GM12872 (cell line): ENCODE measurements at regions not wholly inside any gene's neighbourhood (a gene's known extent, or its start where the extent isn't known, plus 50 kb on each side); places are given as distances from the start of the nearest gene placed in this dataset.

Experiments
- CTCF ChIP-seq: IDR thresholded peaks from 3 replicates; pipeline ENCODE4 v1.5.1; 2011; ENCODE audit warnings: low read depth, mild to moderate bottlenecking, low read length, moderate library complexity; ENCODE audit not compliant: insufficient read depth

GRCh38 chr5:176722757-176723156 is 75.5 kb downstream of the TSPAN17 start:
- no peak for TF ChIP-seq CTCF

DNA sequence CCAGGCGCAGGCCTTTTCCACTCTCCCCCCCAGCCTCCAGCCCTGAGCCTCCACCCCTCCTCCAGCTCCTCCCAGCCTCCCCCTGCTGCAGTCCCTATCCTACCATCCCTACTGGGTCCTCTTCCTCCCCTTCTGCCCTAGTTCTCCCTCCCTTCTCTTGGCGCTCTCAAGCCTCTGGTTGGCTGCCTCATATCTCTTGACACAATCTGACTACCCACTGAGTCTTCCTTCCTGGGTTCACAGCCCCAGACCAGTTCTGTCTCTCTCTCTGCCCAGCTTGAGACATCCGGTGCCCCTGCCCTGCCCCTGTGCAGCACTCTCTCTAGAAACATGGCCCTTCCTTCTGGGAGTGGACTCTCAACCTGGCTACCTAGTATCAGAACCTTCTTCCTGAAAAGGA is 76.2 kb downstream of the TSPAN17 start:
- no peak for TF ChIP-seq CTCF

DNA sequence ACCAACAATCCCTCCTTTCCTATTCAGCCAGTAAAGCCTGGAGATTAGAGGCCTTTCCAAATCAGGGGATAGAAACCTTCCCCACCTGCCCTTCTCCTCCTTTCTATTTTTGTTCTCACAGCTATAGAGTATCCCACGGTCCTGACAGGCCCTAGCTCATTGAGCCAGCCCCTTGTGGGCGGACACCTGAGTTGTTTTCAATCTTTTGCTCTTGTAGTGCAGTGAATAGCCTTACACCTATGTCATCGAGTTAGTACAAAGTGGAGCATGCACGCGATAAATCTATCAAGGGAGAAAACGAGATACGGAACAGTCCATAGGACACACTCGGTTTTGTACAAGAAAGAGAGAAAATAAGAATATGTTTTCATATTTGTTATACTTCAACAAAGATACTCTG is 77.2 kb downstream of the TSPAN17 start:
- TF ChIP-seq CTCF = no peak

DNA sequence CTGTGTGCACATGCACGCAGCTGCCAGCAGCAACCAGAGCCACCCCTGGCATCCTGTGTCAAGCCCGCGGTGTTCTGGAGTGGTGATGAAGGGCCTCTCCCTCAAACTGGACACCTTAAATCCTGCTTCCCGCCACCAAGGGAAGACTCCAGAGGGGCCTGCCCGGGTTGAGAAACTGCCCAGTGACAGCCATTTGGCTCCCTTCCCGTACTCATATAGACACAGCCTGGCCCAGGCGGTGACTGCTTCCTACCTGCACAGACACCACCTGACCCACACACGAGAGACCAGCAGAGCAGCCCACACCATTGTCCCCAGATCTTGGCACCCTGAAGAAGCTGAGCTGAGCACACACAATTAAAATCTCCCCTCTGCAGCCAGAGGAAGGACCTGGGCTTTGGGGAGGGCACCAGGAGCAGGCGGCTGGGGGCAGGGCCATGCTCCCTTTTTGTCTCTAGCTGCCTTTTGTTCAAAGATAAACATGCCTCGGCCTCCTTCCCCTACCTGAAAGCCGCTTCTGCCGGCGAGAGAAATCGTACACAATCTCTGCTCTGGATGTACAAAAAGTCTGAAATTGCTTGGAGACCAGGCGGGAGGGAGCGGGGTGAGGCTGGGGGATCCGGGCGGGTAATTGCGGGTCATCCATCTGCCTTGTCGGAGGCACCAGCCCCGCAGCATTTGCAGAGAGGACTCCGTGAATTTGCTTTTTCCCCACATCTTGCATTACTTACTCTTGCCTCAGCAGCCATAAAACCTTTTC is 78.4 kb downstream of the TSPAN17 start:
- no peak for TF ChIP-seq CTCF

GRCh38 chr5:176726746-176727527 is 79.7 kb downstream of the TSPAN17 start:
- no peak for TF ChIP-seq CTCF

GRCh38 chr5:176727528-176727900 is 80.2 kb downstream of the TSPAN17 start:
- TF ChIP-seq CTCF = no peak

DNA sequence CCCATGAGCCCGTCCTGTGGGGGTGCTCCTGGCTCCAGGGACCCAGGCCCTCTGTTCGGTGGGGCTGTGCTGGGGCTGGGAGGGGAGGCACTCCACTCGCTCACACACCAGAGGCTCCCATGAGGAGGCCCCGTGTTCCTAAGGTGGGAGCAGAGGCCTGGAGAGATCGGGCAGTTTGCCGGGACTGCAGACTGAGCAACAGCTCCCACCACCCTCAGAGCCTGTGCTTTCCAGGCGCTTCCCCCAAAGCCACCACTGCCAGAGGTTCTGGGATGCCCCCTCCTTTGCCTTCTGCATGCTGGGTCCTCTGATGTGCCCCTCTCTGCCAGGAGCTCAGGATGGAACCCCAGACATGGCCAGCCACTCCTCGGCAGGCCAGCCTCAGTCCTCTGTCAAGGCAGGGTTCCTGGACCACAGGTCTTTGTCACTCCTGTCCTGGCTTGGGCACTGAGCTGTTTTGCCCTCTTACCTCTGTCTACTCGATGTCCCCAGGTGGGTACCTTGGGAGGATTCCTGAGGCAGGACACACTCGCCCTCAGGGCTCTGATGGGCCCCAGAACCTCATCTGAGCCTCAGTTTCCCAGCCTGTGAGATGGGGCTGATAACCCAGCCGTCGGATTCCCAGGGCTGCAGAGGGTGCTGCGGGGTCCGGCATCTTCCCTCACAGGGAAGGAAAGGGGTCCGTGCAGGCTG is 80.8 kb downstream of the TSPAN17 start:
- no peak for TF ChIP-seq CTCF
